Erythroblast (primary cell): ENCODE measurements at regions not wholly inside any gene's neighbourhood (a gene's known extent, or its start where the extent isn't known, plus 50 kb on each side); places are given as distances from the start of the nearest gene placed in this dataset.

Source experiments
- GATA1 ChIP-seq: IDR thresholded peaks from 2 replicates; pipeline ENCODE4 v1.6.1; 2011; ENCODE audit warnings: low read depth, mild to moderate bottlenecking, control low read depth, low read length, moderate library complexity
- POLR2A ChIP-seq: IDR thresholded peaks from 2 replicates; pipeline ENCODE4 v1.6.1; 2011; ENCODE audit warnings: mild to moderate bottlenecking, low read length

DNA sequence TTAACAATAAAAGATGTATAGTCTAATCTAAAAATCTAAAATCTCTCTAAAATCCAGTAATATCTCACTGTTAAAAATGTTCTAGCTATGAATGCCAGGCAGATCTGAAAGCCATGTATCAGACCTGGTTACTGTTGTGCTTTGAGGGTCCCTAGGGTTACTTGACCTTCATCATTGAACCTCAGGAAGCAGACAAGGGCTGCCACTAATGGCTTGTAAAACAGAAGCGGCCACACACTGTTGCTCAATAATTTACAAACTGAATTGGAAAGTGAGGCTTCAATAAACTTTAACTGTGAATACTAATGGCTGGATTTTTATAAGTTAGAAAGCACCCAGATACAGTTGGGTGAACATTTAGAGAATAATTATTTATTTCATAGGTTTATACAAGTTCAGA is 198.0 kb upstream of the RPS23 start:
- TF ChIP-seq POLR2A (no peak), GATA1 (no peak)
